NCI-H524 (cell line): ENCODE measurements at regions not wholly inside any gene's neighbourhood (a gene's known extent, or its start where the extent isn't known, plus 50 kb on each side); places are given as distances from the start of the nearest gene placed in this dataset.

Experiments
- DNase-seq, 2 experiments: peaks; one replicate each; lab custom pipeline; 2025; lab: John Stamatoyannopoulos, UW

DNA sequence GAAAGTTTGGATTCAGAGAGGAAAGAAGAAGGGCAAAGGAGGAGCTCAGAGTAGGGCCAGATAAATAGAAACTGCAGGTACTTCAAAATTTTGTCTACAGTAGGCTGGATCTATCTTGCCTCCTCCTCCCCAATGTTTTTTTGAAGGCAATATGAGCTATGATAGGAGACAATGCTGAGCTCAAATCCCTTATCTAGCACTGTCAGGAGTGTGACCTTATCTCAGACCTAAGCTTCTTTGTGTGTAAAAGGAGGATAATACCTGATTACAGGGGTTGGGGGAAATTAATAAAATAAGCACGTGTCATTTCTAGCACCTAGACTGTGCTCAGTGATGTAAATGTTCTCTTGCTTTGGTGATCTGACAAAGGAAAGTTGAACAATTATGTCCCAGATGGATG is 137.8 kb upstream of the CD180 start:
- DNase-seq, result no peak

DNA sequence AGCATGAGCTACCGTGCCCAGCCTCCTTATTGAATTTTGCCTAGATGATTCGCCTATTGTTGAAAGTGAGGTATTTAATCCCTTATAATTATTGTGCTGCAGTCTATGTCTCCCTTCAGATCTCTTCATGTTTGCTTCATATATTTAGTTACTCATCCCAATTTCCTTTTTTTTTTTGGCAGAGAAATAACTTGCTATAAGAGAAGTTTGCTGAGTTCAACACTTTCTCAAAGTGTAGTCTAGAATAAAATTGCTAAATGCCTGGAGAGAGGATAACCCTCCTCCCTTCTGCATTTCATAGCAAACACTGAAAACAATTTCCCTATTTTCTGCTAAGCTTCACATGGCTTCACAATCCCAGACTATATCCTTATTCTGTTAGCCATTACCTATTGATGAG is 136.6 kb upstream of the CD180 start:
- DNase-seq, result no peak

DNA sequence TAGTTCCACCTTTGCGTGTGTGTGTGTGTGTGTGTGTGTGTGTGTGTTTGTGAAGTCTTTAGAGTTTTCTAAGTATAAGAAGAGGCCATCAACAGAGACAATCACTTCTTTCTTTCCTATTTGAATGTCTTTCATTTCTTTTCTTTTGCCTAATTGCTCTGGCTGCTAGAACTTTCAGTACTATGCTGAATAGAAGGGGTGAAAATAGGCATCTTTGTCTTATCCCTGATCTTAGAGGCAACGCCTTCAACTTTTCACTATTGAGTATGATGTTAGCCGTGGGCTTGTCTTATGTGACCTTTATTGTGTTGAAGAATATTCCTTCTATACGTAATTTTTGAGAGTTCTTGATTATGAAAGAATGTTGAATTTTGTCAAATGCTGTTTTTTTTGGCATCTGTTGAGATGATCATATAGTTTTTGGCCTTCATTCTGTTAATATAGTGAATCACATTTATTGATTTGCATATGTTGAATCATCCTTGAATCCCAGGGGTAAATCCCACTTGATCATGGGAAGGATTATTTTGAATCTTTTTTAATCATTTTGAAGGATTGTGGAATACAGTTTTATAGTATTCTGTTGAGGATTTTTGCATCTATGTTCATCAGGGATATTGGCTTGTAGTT is 134.8 kb upstream of the CD180 start:
- DNase-seq, result no peak

- no peak for DNase-seq
These were observed 123.5 kb upstream of the CD180 start for GRCh38 chr5:67319935-67320725.

DNA sequence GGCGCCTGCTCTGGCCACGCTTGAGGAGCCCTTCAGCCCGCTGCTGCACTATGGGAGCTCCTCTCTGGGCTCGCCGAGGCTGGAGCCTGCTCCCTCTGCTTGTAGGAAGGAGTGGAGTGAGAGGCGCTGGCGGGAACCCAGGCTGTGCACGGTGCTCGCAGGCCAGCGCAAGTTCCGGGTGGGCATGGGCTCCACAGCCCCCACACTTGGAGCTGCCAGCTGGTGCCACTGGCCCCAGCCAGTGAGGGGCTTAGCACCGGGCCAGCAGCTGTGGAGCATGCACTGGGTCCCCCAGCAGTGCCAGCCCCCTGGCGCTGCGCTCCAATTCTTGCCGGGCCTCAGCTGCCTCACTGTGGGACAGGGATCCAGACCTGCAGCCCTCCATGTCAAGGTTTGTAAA is 122.1 kb upstream of the CD180 start:
- no peak for DNase-seq

DNA sequence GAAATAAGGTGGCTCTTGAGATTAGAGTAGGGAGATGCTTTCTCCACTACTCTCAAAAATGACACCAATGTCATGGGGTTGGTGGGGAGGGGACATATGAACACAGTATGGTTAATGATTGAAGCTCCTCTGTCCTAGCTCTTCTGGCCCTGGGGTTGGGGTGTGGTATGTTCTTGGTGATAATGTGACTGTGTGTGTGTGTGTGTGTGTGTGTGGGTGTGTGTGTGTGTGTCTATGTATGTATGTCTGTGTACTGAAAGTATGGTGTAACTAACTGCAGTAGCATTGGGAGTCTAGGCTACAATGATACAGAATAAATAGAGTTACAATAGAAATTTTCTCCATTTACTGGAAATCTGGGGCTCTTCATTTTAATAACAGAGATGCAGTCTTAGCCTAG is 121.0 kb upstream of the CD180 start:
- DNase-seq, result no peak

GRCh38 chr5:67316695-67317094 is 120.1 kb upstream of the CD180 start:
- no peak for DNase-seq

DNA sequence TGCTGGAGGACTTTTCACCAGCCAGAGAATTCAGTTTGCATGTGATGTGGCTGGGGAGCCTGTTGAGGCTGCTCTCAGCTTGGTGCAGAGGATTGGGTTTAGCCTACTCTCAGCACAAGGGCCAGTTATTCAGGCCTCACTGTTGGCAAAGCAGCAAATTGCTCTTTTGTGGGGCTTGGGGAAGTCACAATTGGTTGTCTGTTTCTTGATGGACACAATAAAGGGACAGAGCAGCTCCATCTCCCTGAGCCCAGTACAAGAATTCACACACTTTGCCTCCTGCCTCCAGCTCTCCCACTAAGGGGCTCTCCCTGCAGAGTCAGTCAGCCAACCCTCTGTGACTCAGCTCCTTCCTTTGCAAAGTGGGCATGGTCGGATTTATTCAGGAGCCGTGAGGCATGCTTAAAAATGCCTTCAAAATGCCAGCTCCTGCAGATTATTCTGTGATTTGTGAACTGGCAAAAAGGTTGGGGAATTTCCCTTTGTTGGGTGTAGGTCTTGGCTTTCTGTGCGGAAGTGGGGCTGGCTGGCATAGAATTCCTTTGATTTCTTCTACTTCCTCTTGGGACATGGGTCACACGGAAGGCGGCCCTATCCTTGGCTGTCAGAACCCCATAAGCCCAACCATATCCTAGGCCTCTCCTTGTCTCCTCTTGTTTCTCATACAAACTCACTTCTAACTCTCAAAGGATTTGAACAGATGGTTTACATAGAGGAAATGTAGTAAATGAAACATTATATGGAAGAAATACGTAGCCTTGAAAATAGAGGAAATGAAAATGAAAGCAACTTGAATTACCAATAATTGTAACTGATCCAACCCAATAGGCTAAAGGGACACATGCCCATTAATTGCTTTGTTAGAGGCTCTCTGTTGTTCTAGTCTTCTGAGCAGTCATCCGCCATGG is 118.7 kb upstream of the CD180 start:
- no peak for DNase-seq

GRCh38 chr5:67311701-67312100 is 115.1 kb upstream of the CD180 start:
- no peak for DNase-seq

GRCh38 chr5:67311208-67311607 is 114.6 kb upstream of the CD180 start:
- DNase-seq, result no peak

- no peak for DNase-seq
These were observed 114.1 kb upstream of the CD180 start for GRCh38 chr5:67310740-67311139.

DNA sequence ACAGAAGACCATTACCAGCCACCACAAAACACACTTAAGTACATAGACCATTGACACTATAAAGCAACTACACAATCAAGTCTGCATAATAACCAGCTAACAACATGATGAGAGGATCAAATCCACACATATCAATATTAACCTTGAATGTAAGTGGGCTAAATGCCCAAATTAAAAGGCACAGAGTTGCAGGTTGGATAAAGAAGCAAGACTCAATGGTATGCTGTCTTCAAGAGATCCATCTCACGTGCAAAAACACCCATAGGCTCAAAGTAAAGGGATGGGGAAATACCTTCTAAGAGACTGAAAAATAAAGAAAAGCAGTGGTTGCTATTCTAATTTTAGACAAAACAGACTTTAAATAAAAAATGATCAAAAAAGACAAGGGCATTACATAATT is 113.6 kb upstream of the CD180 start:
- DNase-seq, result no peak

DNA sequence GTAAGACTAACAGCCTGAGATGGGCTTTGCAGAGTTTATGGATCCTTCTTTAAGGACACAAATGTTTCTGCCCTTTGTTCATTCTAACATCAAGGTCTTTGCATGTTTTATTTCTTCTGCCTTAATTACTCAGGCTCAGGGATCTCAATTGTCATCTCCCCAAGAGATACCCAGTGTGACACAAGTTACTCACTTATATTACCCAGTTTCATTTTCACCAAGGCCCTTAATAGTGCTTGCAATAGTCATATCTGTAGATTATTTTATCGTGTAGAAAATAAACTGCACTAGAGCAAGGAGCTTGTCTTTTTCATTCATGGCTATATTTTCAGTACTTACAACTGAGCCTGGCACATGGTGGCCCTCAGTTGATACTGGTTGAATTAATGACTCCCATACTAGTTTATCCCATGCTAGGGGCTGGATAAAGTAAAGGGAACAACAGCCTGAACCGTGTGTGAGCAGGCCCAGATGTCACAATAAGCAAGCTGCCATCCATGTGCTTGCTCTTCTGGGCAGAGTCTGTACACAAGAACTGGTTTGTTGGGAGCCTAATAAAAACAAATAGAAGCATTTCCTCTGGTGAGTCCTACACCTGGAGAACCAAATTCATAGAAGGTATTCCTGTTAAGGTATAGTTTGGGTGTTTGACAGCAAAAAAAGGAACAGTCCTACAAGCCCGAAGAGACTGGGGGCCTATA is 112.5 kb upstream of the CD180 start:
- DNase-seq, result no peak

GRCh38 chr5:67306965-67307607 is 110.5 kb upstream of the CD180 start:
- no peak for DNase-seq

DNA sequence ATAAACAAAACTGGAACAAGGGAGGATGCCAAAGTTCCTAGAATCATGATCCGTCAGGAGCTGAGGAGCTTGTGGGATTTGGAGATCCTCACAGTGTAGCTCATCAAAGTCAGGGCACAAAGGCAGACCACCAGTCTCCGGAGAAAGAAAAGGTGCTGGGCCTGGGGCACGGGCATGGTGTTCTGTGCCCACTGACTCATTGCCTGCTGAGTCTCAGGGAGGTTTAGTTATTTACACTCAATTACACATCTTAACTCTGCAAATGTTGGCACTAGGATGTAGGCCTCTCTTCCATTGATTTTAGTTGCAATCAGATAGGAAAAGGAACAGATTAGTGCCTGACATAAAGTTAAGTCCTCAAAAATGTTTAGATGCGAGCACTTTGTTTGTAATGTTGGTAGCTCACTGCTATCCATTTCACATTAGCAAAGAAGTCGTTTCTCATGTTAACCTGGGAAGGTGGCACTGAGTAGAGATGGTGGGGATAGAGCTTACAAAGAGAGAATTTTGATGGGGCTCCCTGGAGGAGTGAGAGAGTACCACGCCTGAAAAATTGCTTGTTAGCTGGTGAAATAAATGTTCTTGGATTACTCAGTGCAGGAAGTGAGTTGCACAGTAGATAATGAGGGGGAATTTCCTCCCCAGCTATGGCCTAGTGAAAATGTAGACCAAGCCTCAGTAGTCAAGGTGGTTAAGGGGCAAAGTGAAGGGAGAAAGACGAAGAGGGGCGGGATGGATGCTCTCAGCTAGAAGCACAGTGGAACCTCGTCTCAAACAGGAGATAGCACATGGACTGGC is 109.5 kb upstream of the CD180 start:
- no peak for DNase-seq

GRCh38 chr5:67305401-67305800 is 108.8 kb upstream of the CD180 start:
- no peak for DNase-seq

DNA sequence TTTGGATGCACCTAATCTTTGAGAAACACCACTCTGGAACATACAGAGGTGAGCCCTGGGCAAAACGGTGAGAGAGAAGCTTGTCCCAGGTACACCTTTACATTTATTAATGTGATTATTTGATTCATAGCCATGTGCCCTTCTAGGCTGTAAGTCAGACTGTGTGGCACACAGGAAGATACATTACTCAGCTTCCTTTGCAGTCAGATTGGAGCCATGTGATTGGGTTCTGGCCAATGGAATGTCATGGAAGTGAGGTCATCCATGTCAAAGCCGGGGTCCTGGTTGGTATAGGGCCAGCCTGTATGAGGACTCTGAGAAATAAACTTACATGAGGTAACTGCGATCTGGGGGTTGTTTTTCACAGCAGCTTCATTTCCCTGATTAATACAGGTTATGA is 106.8 kb upstream of the CD180 start:
- DNase-seq, result no peak

DNA sequence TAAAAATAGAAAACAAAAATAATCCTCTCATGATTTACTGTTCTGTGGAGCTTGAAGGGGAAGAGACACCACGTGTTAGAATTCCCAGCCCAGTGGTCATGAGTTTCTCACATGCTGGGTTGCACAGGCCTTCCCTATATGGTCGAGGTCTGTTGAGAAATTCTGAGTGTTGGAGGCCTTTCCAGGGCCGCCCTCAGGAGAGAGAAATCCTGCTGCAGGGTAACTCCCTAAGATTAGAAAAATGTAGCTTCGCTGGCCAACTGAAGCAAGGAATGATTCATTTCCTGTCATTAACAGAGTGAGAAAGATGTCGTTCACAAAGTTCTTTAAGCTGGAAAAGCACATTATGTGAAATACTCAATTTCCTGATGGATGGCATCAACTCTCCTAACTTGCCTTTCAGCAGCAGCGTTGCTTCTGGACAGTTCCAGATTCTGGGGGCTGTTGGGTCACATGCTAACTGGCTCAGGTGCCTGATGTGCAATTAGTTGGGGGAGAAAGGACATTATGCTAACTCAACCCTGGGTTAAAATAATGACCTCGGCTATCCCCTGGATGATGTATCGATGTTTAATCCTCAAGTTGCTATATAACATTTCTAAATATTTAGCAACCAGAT is 104.8 kb upstream of the CD180 start:
- DNase-seq, result no peak

DNA sequence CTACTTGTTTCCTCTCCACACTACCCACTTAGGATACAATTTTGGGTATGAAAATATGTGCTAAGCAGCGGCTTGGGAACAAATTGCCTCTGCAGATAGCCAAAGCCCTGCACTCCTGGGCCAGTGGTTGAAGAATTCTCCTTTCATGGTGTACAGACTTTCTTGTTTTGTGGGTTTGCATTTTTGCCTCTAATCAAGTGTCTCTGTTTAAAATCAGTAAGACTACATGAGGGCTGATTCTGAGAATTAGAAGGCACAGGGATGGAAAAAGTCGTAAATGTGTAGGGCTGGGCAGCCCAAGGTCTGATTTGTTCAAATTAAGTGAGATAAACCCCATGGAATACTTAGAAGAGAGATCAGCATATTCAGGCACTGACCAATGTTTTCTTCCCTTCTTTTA is 103.7 kb upstream of the CD180 start:
- no peak for DNase-seq

GRCh38 chr5:67299231-67299735 is 102.7 kb upstream of the CD180 start:
- no peak for DNase-seq
